AG04449 (cell line): ENCODE measurements at regions not wholly inside any gene's neighbourhood (a gene's known extent, or its start where the extent isn't known, plus 50 kb on each side); places are given as distances from the start of the nearest gene placed in this dataset.

Experiments used
- CTCF ChIA-PET: fragments of 350-600 bp; formaldehyde crosslinking; extraction: SDS; loops from one replicate; lab custom pipeline; 2021; ENCODE audit warnings: antibody characterized with exemption; lab: Yijun Ruan, JAX
- POLR2A ChIA-PET: fragments of 400-600, 350-600 bp; formaldehyde crosslinking; extraction: SDS; loops from one replicate; lab custom pipeline; 2020; ENCODE audit warnings: antibody characterized with exemption, inconsistent platforms; lab: Yijun Ruan, JAX
- DNase-seq: peaks from one replicate; pipeline ENCODE4 v3.0.0-alpha.2; 2010; ENCODE audit warnings: low read depth, low spot score
- H3K4me3 ChIP-seq: 2 replicates; pipeline ENCODE4 v1.5.1; 2011; ENCODE audit warnings: low read depth, mild to moderate bottlenecking, control low read depth, low read length
- TF ChIP-seq, protein P1 (sequence below): IDR thresholded peaks from one replicate; pipeline ENCODE4 v1.5.1; 2011; ENCODE audit warnings: mild to moderate bottlenecking, moderate library complexity, low read length, control low read depth, inconsistent platforms; ENCODE audit not compliant: insufficient read depth; ENCODE audit errors: missing control alignments

DNA sequence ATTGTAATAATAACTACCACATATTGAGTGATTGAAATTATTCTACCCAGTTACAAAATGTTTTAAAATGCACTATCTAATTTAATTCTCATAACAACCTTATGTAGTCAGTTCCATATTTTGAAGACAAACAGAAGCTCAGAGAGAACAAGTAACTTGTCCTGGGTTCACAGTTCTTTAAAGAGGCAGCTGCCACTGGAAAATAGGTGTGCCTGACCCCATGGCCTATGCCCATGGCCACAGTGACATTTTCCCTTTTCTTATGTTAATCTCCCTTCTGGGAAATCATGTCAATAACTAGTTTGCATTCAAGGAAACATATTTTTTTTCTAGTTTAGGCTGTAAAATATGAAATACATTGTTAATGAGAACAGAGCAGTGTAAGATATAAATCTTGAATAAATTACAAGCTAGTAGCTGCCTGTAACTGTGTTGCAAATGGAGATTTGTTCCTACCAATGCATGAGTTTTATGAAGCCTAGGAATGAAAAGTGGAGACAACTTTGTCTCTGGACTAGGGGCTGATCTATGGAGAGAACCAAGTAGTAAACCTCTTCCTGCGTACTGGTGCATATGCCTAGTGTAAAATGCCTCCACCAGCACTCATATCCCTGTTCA, 1018.0 kb downstream of the NTRK3 start:
- ChIA-PET POLR2A (no interaction called here), CTCF (no interaction called here)
- no peak for DNase-seq
- H3K4me3 ChIP-seq: no peak overlapping the region
- TF ChIP-seq, protein P1, sequence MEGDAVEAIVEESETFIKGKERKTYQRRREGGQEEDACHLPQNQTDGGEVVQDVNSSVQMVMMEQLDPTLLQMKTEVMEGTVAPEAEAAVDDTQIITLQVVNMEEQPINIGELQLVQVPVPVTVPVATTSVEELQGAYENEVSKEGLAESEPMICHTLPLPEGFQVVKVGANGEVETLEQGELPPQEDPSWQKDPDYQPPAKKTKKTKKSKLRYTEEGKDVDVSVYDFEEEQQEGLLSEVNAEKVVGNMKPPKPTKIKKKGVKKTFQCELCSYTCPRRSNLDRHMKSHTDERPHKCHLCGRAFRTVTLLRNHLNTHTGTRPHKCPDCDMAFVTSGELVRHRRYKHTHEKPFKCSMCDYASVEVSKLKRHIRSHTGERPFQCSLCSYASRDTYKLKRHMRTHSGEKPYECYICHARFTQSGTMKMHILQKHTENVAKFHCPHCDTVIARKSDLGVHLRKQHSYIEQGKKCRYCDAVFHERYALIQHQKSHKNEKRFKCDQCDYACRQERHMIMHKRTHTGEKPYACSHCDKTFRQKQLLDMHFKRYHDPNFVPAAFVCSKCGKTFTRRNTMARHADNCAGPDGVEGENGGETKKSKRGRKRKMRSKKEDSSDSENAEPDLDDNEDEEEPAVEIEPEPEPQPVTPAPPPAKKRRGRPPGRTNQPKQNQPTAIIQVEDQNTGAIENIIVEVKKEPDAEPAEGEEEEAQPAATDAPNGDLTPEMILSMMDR: no peak

DNA sequence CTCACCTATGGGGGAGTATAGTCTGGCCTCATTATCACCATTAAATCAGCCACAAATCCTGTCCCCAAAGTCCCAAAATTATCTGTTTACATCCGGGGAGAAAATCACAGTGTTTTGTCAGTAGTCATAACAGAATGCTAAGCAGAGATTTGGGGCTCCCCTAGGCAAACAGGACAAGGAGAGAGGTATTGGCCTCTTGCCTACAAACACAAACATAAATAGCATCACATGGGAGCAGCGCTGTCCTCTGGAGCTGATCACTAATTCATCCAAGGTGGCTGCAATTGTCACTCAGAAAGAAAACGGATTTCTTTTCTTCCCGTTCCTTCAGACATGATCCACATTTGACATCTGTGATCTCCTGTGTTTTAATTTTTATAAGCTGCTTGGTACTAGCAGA, 1028.1 kb downstream of the NTRK3 start:
- no peak overlapping the region for H3K4me3 ChIP-seq
- TF ChIP-seq, protein P1: no peak
- ChIA-PET CTCF (no interaction called here), POLR2A (no interaction called here)
- no peak for DNase-seq

DNA sequence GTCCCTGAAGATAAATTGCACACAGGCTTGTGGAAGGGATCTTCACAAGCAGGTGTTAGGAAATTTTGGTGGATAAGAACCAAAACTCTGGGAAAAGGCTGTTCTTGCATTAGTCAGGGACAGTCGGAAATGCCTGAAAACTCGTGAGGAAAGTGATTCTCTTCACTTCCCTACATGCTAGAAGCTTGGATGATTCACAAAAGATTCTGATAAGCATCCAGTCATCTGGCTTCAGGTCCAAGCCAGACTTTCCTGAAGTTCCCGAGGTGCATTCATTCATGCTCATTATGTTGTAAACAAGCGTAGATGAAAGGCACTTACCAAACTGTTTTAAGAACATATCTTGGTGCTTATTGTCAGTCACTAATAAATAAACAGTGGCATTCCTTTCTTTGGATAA, 1028.7 kb downstream of the NTRK3 start:
- no peak overlapping the region for H3K4me3 ChIP-seq
- CTCF ChIA-PET: no interaction called here
- POLR2A ChIA-PET: no interaction called here
- TF ChIP-seq, protein P1: no peak
- no peak for DNase-seq

DNA sequence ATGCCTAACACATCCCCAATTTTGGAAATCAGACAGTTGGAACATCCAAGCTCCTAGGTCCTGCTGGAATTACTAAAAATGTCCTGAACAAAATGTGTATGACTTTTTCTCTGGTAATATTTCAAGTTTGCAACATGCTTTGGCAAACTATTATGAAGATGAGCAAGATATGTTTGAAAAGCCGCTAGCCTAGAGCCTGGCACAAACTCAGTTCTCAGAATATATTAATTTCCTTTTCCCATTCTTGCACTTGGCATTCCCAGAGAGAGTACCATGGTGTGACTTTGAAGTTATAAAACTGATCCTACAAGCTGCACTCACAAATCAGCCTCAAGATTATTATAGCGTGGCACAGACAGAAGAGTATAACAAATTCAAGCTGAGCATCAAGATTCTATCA, 1031.1 kb downstream of the NTRK3 start:
- ChIA-PET CTCF (no interaction called here), POLR2A (no interaction called here)
- TF ChIP-seq, protein P1: no peak
- DNase-seq: no peak
- no peak overlapping the region for H3K4me3 ChIP-seq

DNA sequence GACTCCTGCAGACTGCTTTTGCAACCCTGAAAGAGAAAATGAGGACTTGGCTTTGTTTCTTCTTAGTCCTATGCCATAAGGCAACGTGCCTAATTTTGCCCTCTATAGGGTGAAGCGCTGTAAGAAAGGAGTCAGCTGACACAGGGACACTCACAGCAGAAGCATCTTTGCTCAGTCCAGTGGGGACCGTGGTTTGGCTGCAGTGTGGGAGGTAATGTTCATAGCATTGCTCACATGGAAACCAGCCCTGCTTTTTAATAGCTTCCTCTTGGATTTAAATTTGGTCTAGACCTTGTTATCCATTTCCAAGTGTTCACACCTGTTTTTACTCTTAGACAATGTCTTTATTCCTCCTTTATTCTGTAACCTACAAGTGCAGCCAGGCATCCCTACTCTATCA, 1032.1 kb downstream of the NTRK3 start:
- ChIA-PET POLR2A (no interaction called here), CTCF (interaction anchor here (0.7 kb wide), 1 partner anchor 457 kb away, joined by 3 read pairs; no protein-coding TSS in a partner anchor)
- no peak overlapping the region for H3K4me3 ChIP-seq
- DNase-seq: peak; percentile 49
- TF ChIP-seq, protein P1: no peak

DNA sequence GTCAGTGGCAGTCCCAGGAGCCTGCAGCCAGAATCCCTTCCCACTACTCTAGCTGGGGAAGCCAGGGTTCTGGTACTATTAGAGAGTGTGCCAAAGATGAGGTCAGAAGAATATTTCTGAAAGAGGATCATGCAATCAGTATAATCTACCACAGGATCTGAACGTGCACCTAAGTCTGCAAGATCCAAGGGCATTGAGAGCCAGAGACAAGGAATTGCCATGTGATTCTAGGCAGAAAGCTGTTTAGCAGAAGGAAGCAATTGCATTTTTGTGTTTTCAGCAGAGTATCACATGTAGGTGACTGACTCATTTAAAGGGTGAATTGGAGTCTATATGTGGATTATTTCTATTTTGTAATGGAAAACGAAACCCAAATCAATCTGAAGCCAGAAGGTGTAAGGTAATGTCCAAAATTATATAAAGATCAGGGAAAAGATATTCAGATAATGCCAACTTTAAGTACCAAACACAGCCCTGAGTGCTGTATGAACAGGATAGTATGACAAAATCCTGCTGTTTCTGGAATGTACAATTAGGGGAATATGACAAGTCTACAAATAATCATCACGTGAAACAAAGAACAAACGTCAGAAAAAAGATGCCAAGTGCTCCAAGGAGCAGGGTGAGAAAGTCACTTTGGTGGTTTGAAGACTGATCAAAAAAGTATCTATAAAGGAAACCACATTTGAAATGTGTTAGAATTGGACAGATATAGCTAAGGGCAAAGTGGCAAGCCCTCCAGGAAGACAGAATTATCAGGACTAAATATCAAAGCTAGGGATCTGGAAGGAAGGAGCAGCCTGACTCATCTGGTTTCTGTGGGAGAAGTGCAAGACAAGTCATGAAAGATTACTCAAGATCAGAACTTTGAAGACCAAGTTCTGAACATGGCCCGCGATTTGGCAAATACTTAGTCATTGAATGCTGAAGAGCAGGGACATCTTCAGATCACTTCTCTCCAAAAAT, 1036.6 kb downstream of the NTRK3 start:
- H3K4me3 ChIP-seq: no peak overlapping the region
- DNase-seq: peak; percentile 21
- ChIA-PET CTCF (no interaction called here), POLR2A (no interaction called here)
- TF ChIP-seq, protein P1: no peak
